ENCODE measurements at regions not wholly inside any gene's neighbourhood (a gene's known extent, or its start where the extent isn't known, plus 50 kb on each side); places are given as distances from the start of the nearest gene placed in this dataset.

DNA sequence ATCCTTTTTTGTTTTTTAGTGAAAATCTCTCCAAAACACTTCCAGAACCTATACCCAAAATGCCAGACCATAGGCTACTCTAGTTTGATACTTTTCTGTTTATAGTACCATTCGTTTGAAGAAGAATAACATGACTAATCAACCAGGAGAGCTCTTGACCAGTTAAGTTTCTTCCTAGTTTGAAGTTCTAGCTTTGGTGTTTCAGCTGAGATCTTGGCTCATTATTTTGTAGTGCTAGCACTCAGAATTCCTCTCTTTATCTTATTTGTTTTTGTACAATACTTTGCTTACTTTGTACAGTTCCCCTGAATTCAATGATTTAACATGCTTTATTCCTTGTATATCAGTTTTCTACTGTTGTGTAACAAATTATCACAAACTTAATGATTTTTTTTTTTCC is 911.6 kb downstream of the EFNA5 start:
- DNase-seq = no peak
- no peak overlapping the region for H3K27ac Mint-ChIP-seq
- H3K36me3 Mint-ChIP-seq (ENCODE audit: low read depth) = no peaks in the 10 kb centered on the region
- H3K4me1 Mint-ChIP-seq = no peaks in the 10 kb centered on the region
- H3K27me3 Mint-ChIP-seq (ENCODE audit: low read depth, poor library complexity) = no peaks in the 10 kb centered on the region
- no peak overlapping the region for H3K4me3 Mint-ChIP-seq
- no peaks in the 10 kb centered on the region for H3K9me3 Mint-ChIP-seq
- TF ChIP-seq, protein P1, sequence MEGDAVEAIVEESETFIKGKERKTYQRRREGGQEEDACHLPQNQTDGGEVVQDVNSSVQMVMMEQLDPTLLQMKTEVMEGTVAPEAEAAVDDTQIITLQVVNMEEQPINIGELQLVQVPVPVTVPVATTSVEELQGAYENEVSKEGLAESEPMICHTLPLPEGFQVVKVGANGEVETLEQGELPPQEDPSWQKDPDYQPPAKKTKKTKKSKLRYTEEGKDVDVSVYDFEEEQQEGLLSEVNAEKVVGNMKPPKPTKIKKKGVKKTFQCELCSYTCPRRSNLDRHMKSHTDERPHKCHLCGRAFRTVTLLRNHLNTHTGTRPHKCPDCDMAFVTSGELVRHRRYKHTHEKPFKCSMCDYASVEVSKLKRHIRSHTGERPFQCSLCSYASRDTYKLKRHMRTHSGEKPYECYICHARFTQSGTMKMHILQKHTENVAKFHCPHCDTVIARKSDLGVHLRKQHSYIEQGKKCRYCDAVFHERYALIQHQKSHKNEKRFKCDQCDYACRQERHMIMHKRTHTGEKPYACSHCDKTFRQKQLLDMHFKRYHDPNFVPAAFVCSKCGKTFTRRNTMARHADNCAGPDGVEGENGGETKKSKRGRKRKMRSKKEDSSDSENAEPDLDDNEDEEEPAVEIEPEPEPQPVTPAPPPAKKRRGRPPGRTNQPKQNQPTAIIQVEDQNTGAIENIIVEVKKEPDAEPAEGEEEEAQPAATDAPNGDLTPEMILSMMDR (IDR thresholded peaks at IDR 0.05) = no peak

DNA sequence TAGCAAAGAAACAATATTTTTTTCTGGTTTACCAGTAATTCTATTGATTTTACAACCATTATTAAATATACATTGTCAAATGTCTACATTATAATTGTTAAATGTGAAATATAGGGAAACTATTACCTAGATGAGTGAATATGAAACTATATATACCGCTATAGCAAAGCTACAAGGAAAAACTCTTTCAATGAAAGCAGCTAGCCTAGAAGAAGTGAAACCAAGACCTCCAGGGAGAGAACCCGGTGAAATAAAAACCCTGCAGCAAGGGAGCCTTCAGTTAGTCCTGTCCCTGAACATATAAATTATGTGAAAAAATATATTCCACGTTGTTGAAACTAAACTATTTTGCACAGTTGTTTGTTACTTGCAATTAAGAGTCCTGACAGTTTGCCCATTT is 913.1 kb downstream of the EFNA5 start:
- no peak for DNase-seq
- no peaks in the 10 kb centered on the region for H3K9me3 Mint-ChIP-seq
- no peaks in the 10 kb centered on the region for H3K4me1 Mint-ChIP-seq
- no peak overlapping the region for H3K4me3 Mint-ChIP-seq
- TF ChIP-seq, protein P1 (IDR thresholded peaks at IDR 0.05) = no peak
- H3K36me3 Mint-ChIP-seq (ENCODE audit: low read depth) = no peaks in the 10 kb centered on the region
- H3K27me3 Mint-ChIP-seq (ENCODE audit: low read depth, poor library complexity) = no peaks in the 10 kb centered on the region
- H3K27ac Mint-ChIP-seq = no peak overlapping the region

DNA sequence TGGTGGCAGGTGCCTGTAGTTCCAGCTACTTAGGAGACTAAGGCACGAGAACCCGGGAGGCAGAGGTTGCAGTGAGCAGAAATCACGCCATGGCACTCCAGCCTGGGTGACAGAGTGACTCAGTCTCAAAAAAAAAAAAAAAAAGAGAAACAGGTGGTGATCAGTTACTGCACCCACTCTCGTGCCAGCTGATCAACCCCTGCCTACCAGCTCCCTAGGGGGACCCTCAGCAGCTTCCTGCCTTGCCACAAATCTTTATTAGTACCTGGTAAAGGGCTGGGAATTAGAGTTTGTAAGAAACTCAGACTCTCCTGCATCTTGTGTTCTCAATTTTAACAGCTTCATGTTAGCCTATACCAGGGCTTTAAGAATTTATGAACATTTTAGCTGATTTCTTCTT is 914.9 kb downstream of the EFNA5 start:
- Mint-ChIP-seq H3K4me3 (no peak overlapping the region), H3K9me3 (no peaks in the 10 kb centered on the region), H3K27me3 (ENCODE audit: low read depth, poor library complexity) (no peaks in the 10 kb centered on the region)

GRCh38 chr5:106755066-106755465 is 915.7 kb downstream of the EFNA5 start:
- no peaks in the 10 kb centered on the region for H3K36me3 Mint-ChIP-seq (ENCODE audit: low read depth)
- no peaks in the 10 kb centered on the region for H3K27me3 Mint-ChIP-seq (ENCODE audit: low read depth, poor library complexity)
- no peak overlapping the region for H3K27ac Mint-ChIP-seq
- TF ChIP-seq, protein P1 (IDR thresholded peaks at IDR 0.05) = no peak
- DNase-seq = no peak
- H3K4me1 Mint-ChIP-seq = no peaks in the 10 kb centered on the region
- H3K9me3 Mint-ChIP-seq = no peaks in the 10 kb centered on the region
- no peak overlapping the region for H3K4me3 Mint-ChIP-seq

More for the DNA sequence above, 914.9 kb downstream of the EFNA5 start:
- Mint-ChIP-seq H3K27ac (no peak overlapping the region), H3K36me3 (ENCODE audit: low read depth) (no peaks in the 10 kb centered on the region), H3K4me1 (no peaks in the 10 kb centered on the region)
- no peak for DNase-seq
- TF ChIP-seq, protein P1 (IDR thresholded peaks at IDR 0.05) = no peak

DNA sequence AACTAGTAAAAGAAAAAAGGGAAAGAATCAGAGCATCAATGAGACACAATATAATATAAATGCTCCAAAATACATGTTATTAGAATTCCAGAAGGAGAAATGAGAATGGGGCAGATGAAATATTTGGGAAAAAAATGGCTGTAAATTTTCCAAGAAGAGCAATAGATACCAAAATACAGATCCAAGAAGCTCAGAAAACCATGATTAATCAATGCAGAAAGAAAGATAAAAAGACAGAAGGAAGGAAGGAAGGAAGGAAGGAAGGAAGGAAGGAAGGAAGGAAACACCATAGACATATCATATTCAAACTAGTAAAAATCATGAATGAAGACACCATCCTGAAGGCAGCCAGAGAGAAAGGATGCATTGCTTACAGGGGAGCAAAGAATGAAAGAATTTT is 920.9 kb downstream of the EFNA5 start:
- no peaks in the 10 kb centered on the region for H3K9me3 Mint-ChIP-seq
- no peak overlapping the region for H3K4me3 Mint-ChIP-seq
- H3K4me1 Mint-ChIP-seq = no peaks in the 10 kb centered on the region
- TF ChIP-seq, protein P1 (IDR thresholded peaks at IDR 0.05) = no peak
- H3K27ac Mint-ChIP-seq = no peak overlapping the region
- no peaks in the 10 kb centered on the region for H3K36me3 Mint-ChIP-seq (ENCODE audit: low read depth)
- DNase-seq = no peak
- H3K27me3 Mint-ChIP-seq (ENCODE audit: low read depth, poor library complexity) = peaks cover 3% of the 10 kb centered on the region

DNA sequence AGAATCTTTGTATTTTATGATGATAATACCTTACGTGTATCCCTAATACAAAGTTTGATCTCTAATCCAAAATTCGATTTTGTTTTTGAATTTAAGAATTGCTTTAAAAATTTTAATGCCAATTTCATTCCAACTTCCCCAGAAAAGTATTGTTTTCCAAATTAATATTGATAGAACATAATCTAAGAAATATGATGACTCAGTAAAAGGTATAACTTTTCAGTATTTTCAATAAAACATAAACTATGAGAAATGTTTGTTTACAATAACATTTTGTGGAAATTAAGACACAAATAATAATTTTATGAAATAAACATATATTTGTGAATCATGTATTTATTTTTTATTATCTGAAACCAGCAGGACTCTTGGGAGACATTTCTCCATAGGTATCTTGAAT is 931.6 kb downstream of the EFNA5 start:
- Mint-ChIP-seq H3K9me3 (peaks cover 15% of the 10 kb centered on the region), H3K4me3 (no peak overlapping the region), H3K27me3 (ENCODE audit: low read depth, poor library complexity) (peaks cover 10% of the 10 kb centered on the region), H3K36me3 (ENCODE audit: low read depth) (no peaks in the 10 kb centered on the region), H3K4me1 (no peaks in the 10 kb centered on the region), H3K27ac (no peak overlapping the region)
- no peak for DNase-seq
- TF ChIP-seq, protein P1 (IDR thresholded peaks at IDR 0.05) = no peak

Measured in nephron progenitor cell (in vitro differentiated cells).